GM19238 (cell line): ENCODE measurements at regions not wholly inside any gene's neighbourhood (a gene's known extent, or its start where the extent isn't known, plus 50 kb on each side); places are given as distances from the start of the nearest gene placed in this dataset.

ENCODE experiments used
- DNase-seq: peaks from one replicate; pipeline ENCODE4 v3.0.0; 2011; ENCODE audit warnings: low spot score; ENCODE audit not compliant: insufficient read length

GRCh38 chr1:87508247-87508787 is 179.6 kb downstream of the LMO4 start:
- no peak for DNase-seq

GRCh38 chr1:87510540-87510939 is 181.9 kb downstream of the LMO4 start:
- DNase-seq, result no peak

- DNase-seq, result no peak
Observed at GRCh38 chr1:87511449-87511848, 182.8 kb downstream of the LMO4 start.

DNA sequence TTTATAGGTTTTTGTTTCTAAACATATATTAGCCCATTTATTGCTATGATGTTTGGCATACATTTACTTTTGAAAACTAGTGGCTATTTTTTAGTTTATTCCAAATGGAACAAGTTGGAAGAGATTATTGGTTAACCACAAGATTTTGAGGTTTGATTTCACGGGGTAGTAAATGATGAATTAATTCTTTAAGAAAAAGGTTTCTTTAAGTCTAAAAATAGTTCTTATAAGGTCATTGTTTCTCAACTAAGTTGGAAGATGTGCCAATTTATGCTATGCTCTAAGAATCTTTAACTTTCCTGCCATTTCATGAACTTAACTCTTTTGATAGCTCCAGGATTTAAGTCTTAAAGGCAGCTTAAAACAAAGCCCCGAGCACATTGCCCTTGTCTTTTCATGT is 183.8 kb downstream of the LMO4 start:
- DNase-seq, result no peak

DNA sequence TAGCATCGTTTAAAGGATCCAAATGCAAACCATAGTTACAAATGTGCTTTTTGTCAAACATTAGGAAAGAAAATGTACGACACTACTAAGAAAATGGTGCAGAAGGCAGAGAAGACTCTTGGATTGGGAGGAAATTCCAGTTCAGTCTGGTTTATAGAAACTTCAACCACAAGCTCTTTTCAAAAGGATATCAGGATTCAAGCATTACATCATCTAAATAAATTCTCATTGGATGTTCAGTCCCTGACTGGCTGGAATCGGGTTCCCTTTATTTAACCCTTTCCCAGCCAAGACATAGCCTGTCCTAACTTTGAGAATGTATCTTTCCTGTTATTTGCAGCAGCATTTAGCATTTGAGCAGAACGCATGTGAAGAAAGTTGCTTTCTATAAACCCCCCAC is 184.6 kb downstream of the LMO4 start:
- no peak for DNase-seq

- DNase-seq, result no peak
Observed at GRCh38 chr1:87513966-87514660, 185.4 kb downstream of the LMO4 start.

GRCh38 chr1:87515781-87516180 is 187.1 kb downstream of the LMO4 start:
- DNase-seq, result no peak

DNA sequence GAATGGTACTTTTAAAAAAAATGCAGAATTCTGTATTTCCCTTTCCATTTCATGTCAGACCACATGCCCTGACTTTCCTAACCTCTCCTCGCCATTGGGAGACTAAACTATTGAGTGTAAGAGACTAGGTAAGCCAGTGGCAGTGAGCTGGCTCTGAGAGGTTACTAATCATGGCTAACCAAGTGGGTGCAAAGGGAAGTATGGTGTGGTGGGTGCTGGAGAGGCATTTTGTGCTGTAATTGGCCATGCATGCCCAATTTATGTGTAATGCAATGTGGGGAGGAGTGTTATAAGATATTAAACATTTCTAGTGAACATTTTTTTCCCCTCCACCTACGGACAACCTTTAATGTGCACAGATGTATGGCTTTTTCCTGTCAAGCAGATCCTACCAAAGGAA is 190.1 kb downstream of the LMO4 start:
- DNase-seq, result no peak

- DNase-seq, result no peak
Observed at GRCh38 chr1:87521452-87521851, 192.8 kb downstream of the LMO4 start.

DNA sequence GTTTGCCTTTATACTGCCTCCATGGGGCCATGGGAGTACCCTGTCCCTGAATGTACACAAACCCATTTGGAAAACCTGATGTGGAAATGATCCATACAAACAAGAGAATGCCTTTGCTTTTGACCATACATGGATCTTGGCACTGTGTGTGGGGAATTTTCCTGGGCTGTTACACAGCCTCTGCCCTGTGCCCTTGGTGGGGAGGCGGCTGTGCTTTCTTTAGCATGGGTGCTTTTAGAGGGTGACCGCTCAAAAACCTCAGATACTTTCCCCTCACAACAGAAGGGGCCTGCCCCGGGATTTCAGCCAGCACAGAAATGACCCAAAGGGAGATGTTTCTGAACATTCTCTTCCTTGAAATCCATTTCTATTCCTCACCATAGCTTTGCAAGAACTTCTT is 194.8 kb downstream of the LMO4 start:
- no peak for DNase-seq

DNA sequence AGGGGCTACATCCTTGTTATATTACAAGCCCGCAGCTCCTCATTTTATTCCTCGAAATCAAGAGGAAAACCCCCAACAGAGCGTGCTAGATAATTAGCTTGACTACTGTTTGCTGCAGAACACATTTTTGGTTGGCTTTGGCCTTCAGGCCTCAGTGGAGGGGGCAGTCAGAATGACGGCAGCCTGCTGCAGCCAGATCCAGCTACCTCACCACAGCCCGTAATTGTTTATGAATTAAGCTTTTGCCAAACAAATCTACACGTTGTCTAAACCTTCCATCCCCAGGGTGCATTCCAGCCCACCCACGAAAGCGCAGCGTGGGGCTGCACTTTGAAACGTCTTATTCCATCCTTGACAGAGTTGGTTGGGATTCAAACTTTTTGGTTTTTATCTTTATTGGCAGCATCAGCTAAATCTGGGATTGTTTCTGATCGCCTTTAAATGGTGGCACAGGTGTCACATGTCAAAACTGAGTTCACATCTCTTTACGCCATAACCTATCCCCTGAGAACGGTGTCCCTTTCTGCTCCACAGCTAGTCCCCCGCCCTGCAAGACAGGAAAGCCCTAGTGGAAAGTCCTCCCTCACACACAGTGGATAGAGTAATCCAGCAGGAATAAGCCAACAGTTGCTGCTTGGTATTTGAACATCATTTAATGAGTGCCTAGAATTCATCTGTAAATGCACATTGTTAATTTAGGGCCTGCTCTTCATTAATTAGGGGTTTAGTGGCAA is 195.5 kb downstream of the LMO4 start:
- no peak for DNase-seq

GRCh38 chr1:87528754-87529517 is 200.3 kb downstream of the LMO4 start:
- no peak for DNase-seq

DNA sequence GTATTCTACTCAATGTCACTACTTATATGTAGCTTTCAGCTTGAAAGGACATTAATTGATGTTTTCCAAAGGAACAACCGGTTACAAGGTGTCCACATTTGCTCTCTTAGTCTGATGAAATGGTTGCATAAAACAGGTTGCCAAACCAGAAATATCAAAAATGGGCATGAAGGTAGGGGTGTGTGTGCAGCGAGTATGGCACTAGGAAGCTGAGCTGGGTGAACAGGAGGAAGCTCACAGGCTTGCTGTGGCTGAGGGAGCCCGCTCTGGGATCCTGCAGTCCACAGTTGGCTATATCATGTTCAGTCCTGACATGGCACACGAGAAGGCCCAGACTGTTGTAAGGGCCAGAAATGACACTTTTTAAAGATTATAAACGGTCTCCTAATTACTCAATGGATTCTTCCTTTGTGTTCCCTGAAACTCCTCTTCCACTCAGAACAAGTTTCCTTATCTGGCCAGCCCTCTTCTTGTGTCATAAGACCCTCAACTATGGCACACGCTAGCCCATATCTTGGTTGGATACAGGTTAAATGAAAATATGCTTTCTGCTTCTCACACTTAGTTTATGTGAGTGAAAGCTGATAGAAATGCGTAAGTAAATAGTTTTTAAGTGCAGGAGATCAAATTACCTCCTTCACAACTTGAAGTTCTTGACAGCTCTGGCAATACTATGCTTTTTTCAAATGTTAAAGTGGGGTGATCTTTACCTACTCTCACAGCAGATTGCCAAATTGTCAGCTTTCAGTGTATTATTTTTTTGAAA is 201.5 kb downstream of the LMO4 start:
- no peak for DNase-seq

DNA sequence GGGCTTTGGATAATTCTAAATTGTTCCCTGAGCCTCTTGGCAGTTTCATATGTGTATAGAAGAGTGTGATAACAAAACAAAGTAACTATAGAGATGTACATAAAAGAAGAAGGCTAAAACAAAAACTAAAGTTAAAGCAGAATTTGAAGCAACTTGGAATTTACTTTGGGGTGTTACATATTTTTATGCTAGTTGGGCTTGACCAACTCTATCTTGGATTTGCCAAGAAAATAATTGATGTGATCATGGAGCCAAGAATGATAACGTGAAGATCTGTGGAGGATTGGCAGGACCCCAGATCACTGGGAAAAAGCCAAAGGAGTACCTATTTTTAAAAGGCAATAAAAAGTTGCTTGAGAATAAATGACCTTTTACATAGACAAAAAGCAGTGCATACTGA is 206.9 kb downstream of the LMO4 start:
- no peak for DNase-seq

- DNase-seq, result no peak
Observed at GRCh38 chr1:87539147-87539546, 210.5 kb downstream of the LMO4 start.

DNA sequence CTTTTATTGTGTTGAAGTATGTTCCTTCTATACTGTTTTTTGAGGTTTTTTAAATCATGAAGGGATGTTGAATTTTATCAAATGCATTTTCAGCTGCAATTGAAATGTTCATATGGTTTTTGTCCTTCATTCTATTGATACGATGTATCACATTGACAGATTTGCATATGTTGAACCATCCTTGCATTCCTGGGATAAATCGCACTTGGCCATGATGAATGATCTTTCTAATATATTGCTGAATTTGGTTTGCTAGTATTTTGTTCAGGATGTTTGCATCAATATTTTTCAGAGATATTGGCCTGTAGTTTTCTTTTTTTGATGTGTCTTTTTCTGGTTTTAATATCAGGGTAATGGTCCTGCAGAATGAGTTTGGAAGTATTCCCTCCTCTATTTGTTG is 214.0 kb downstream of the LMO4 start:
- DNase-seq, result no peak

GRCh38 chr1:87549738-87550137 is 221.1 kb downstream of the LMO4 start:
- no peak for DNase-seq

GRCh38 chr1:87553511-87553910 is 224.8 kb downstream of the LMO4 start:
- no peak for DNase-seq

GRCh38 chr1:87555366-87555765 is 226.7 kb downstream of the LMO4 start:
- DNase-seq, result no peak

DNA sequence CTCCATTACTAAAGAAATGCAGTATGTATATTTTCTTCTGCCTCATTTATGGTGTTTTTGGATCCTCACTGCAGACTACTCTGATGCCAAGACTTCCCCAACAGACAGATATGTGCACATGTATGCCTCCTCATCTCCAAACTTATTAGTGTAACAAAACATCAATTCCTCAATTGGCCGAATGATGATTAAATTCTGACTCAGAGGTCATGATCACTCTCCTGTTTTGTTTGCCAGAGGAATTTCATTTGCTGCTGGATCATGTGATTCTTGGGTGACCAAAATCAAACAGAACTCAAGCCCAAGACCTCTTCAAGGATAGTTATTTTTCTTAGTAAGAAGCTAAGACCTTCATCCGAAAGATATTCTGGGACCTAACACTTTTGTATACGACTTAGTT is 227.6 kb downstream of the LMO4 start:
- DNase-seq, result no peak

DNA sequence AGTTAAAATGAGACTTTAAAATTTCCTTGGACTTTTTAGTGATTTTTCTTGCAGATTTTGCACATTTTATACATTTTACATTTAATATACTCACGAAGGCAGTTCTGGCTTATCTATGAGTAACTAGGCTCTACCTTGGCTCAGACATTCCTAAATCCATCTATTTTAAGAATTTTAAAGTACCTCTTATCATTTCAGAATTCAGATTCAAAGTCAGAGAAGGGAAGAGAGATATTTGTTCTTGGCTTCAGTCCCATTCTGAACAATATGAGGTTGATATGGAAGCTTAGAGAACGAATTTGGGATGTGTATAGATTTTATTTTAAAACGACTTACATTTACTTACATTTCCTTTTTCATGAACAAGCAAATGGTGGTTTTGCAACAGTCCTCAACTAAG is 230.2 kb downstream of the LMO4 start:
- DNase-seq, result no peak
